Tibial nerve (tissue), 4 donors: ENCODE measurements at regions not wholly inside any gene's neighbourhood (a gene's known extent, or its start where the extent isn't known, plus 50 kb on each side); places are given as distances from the start of the nearest gene placed in this dataset.
"Not testable (repeated sequence)": the region's sequence is repeated elsewhere in the genome, so short reads cannot be mapped to it uniquely, and the experiment has no call there.

Experiments
- DNase-seq, 2 donors: peaks; one replicate each; pipeline ENCODE4 v3.0.0-alpha.2; 2019; ENCODE audit warnings: low spot score in 2 of 2
- H3K27ac ChIP-seq, 4 donors: fragments of 200-600 bp; sonication (generic) in 3 of 4; one replicate each; pipeline ENCODE4 v1.5.1; 2017 to 2019; ENCODE audit warnings: mild to moderate bottlenecking in 1 of 4
- H3K27me3 ChIP-seq, 2 donors: fragments of 200-600 bp; sonication (generic) in 1 of 2; one replicate each; pipeline versions ENCODE4 v1.5.1 to v1.6.0; 2017 to 2019
- H3K36me3 ChIP-seq, 3 donors: fragments of 200-600 bp; sonication (generic); one replicate each; pipeline ENCODE4 v1.5.1; 2018 to 2019
- H3K4me1 ChIP-seq, 4 donors: fragments of 200-600 bp; sonication (generic) in 3 of 4; one replicate each; pipeline ENCODE4 v1.5.1; 2017 to 2019
- H3K4me3 ChIP-seq, 4 donors: fragments of 200-600 bp; sonication (generic) in 3 of 4; one replicate each; pipeline ENCODE4 v1.5.1; 2017 to 2019; ENCODE audit warnings: mild to moderate bottlenecking in 1 of 4, moderate library complexity in 1 of 4
- H3K9me3 ChIP-seq, 4 donors: fragments of 200-600 bp; sonication (generic) in 3 of 4; one replicate each; pipeline ENCODE4 v1.5.1; 2017 to 2019
- CTCF ChIP-seq, 5 experiments: fragments of 200-600 bp in 3 of 5; fragments of 450-650 bp in 2 of 5; sonication (generic) in 3 of 5; IDR thresholded peaks; one replicate each; pipeline ENCODE4 v1.5.1; 2016 to 2019; ENCODE audit warnings: antibody characterized with exemption in 5 of 5, mild to moderate bottlenecking in 3 of 5, moderate library complexity in 2 of 5
- EP300 ChIP-seq, 2 donors: sonication (generic); formaldehyde crosslinking; IDR thresholded peaks; one replicate each; pipeline ENCODE4 v1.6.1; 2017; ENCODE audit warnings: antibody characterized with exemption in 2 of 2, mild to moderate bottlenecking in 1 of 2
- POLR2A ChIP-seq, 2 donors: fragments of 450-650 bp; IDR thresholded peaks; one replicate each; pipeline ENCODE4 v1.6.1; 2017; ENCODE audit warnings: antibody characterized with exemption in 2 of 2, mild to moderate bottlenecking in 2 of 2, moderate library complexity in 2 of 2
- WGBS, 2 donors: methylation state at CpG; one replicate each; pipeline ENCODE4 v1.1.5; 2018; 5-methylcytosine and 5-hydroxymethylcytosine counted together

GRCh38 chr2:58341047-58341446, 99.9 kb upstream of the FANCL start:
- whole genome bisulfite sequencing, 2 donors, result 91 to 92% methylated on average over 2 of the region's 2 CpGs
- H3K4me1 ChIP-seq, result no peaks in the 10 kb centered on the region
- H3K27me3 ChIP-seq, result no peaks in the 10 kb centered on the region
- no peak overlapping the region for H3K4me3 ChIP-seq
- no peak overlapping the region for H3K27ac ChIP-seq
- no peak for TF ChIP-seq CTCF (IDR thresholded peaks at IDR 0.05)
- TF ChIP-seq POLR2A (IDR thresholded peaks at IDR 0.05), result no peak
- no peak for TF ChIP-seq EP300 (IDR thresholded peaks at IDR 0.05)
- DNase-seq, result no peak
- no peaks in the 10 kb centered on the region for H3K36me3 ChIP-seq
- H3K9me3 ChIP-seq, result peaks cover 0 to 27% (median 0%) of the 10 kb centered on the region in 4 donors

- TF ChIP-seq POLR2A (IDR thresholded peaks at IDR 0.05) (no peak), CTCF (IDR thresholded peaks at IDR 0.05) (no peak), EP300 (IDR thresholded peaks at IDR 0.05) (no peak)
- Histone ChIP-seq H3K4me3 (no peak overlapping the region), H3K9me3 (peaks cover 0 to 27% (median 0%) of the 10 kb centered on the region in 4 donors), H3K36me3 (no peaks in the 10 kb centered on the region), H3K27ac (no peak overlapping the region), H3K4me1 (no peaks in the 10 kb centered on the region), H3K27me3 (no peaks in the 10 kb centered on the region)
- DNase-seq, result no peak
Observed at GRCh38 chr2:58339548-58340243, 98.6 kb upstream of the FANCL start.

GRCh38 chr2:58336416-58336815, 95.3 kb upstream of the FANCL start:
- Histone ChIP-seq H3K27ac (no peak overlapping the region), H3K27me3 (no peaks in the 10 kb centered on the region), H3K36me3 (no peaks in the 10 kb centered on the region), H3K4me3 (no peak overlapping the region), H3K4me1 (no peaks in the 10 kb centered on the region), H3K9me3 (peaks cover 0 to 11% (median 0%) of the 10 kb centered on the region in 4 donors)
- no peak for DNase-seq
- no peak for TF ChIP-seq CTCF (IDR thresholded peaks at IDR 0.05)
- TF ChIP-seq EP300 (IDR thresholded peaks at IDR 0.05), result no peak
- TF ChIP-seq POLR2A (IDR thresholded peaks at IDR 0.05), result no peak
- WGBS, 2 donors, result 50 to 60% methylated on average over 4 of the region's 4 CpGs

- WGBS, 2 donors, result 71 to 77% methylated on average over 5 of the region's 5 CpGs
Observed at GRCh38 chr2:58334414-58334813, 93.3 kb upstream of the FANCL start.

GRCh38 chr2:58325296-58325895, 84.3 kb upstream of the FANCL start:
- H3K27me3 ChIP-seq, H3K4me3 ChIP-seq, DNase-seq, H3K27ac ChIP-seq, H3K9me3 ChIP-seq, H3K4me1 ChIP-seq, H3K36me3 ChIP-seq: not testable (repeated sequence)
- 88 to 92% methylated on average over 16 to 18 of the region's 18 CpGs for WGBS, 2 donors

More at GRCh38 chr2:58334414-58334813, 93.3 kb upstream of the FANCL start:
- no peak overlapping the region for H3K4me3 ChIP-seq
- H3K27me3 ChIP-seq, result no peaks in the 10 kb centered on the region
- no peak overlapping the region for H3K27ac ChIP-seq
- no peak for TF ChIP-seq POLR2A (IDR thresholded peaks at IDR 0.05)
- no peak for TF ChIP-seq EP300 (IDR thresholded peaks at IDR 0.05)
- no peak for TF ChIP-seq CTCF (IDR thresholded peaks at IDR 0.05)
- no peak for DNase-seq
- no peaks in the 10 kb centered on the region for H3K9me3 ChIP-seq
- no peaks in the 10 kb centered on the region for H3K36me3 ChIP-seq
- no peaks in the 10 kb centered on the region for H3K4me1 ChIP-seq
